GM21526 (cell line): ENCODE measurements at regions not wholly inside any gene's neighbourhood (a gene's known extent, or its start where the extent isn't known, plus 50 kb on each side); places are given as distances from the start of the nearest gene placed in this dataset.

Experiments used
- ATAC-seq: cut with Tn5 transposase; IDR thresholded peaks from one replicate; pipeline ENCODE4 v1.9.1; 2021; ENCODE audit warnings: moderate library complexity; ENCODE audit not compliant: unreplicated experiment, low FRiP score

DNA sequence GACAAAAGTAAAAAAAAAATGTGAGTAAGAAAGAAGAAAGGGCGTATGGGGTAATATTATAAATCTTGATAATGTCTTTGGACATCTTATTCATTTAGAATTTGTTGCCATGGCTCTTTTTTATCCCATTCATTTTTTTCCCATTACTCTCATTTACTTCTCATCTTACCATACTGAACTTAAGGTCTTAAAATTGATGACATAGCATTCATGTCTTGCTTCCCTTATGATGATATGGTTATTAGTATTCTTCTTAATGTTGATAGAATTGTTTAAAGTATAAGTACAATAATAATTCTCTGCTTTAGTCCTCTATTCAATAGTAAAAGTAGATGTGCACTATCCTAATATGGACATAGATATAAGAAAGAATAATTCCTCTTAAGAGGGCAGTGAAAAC is 204.1 kb upstream of the KLF12 start:
- no peak for ATAC-seq

DNA sequence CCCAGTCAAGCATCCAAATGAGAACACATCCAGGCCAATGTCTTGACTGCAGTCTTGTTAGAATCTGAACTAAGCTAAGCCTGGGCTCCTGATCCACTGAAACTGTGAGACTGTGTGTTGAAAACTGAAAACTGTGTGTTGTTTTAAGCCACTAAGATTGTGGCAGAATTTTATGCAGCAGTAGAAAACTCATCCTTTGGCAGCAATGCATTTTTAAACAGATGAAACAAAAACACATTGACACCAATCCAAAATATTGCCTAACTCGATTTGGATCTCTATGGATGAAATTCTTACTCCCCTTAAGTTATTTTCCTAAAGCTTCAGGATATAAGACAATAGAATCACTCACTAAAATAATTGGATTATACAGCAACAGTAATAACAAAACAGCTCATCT is 202.3 kb upstream of the KLF12 start:
- ATAC-seq: no peak

DNA sequence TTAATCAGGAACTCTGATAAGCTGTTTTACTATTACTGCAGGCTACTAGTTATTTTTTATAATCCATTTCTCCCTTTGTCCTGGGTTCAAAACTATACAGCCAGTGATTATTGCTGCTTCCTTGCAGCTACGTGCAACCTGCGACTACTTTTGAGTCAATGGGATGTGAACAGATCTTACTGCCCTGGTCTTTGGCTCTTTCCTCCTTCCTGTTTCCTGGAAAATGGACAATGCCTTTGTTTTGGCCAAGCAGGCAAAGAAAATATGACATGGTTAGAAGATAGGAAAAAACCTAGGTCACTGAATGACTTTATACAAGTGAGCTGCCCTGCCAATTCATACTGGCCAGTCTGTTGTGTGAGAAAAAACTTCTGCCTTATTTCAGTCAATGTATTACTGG is 201.2 kb upstream of the KLF12 start:
- no peak for ATAC-seq

DNA sequence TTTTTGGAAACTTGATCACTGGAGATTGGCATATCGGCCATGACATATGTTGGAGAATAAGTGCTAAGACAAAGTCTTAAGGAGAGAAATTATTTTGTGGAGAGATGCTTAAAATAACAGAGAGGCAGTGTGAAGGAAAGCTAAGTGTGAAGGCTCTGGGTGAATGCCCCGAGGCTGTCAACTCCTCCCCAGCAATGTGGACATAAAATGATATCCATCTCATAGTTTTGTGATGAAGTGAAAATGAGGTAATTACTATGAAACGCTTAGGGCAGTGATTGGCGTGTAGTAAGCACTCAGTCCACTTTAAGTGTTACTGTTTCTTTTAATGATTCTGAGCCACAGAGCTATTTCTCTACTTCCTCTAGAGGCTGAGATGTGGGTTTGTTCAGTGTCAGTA is 195.8 kb upstream of the KLF12 start:
- no peak for ATAC-seq

DNA sequence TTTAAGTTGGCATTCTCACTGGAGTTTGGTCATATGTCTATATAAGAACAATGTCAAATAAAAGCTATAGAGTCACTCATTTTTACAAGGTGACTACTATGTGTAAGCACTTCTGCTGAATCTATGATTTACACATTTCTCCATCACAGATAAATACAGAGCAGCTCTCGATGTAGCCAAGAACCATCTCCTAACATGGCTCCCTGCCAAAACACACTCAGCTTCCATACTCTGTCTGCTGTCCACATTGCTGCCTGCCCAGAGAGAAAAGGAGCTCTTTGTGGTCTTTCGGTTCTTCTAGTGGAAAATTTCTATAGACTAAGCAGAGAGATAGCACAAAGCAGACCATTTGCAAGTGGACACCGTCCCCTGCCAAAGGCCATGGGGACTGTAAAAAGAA is 190.9 kb upstream of the KLF12 start:
- ATAC-seq: no peak

DNA sequence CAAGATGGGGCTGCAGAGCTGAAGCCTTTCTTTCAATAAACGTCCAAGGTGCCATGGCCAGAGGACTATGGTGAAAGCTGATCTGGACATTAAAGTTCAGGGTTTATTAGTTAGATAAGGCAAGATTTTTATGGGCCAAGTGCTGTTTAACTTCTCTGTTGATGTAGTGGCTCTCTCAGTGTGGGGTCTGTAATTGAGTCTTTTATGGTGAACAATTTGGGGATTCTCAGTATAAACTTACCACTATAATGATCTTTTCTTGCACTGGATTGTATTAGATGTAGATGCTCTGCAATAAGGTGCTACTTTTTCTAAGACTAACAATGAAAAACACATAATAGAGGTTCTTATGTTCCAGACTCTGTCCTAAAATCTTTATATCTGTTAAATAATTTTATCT is 190.1 kb upstream of the KLF12 start:
- no peak for ATAC-seq

- ATAC-seq: no peak
Observed at GRCh38 chr13:74322562-74322961, 188.4 kb upstream of the KLF12 start.

- ATAC-seq: no peak
Observed at GRCh38 chr13:74320282-74320681, 186.1 kb upstream of the KLF12 start.

DNA sequence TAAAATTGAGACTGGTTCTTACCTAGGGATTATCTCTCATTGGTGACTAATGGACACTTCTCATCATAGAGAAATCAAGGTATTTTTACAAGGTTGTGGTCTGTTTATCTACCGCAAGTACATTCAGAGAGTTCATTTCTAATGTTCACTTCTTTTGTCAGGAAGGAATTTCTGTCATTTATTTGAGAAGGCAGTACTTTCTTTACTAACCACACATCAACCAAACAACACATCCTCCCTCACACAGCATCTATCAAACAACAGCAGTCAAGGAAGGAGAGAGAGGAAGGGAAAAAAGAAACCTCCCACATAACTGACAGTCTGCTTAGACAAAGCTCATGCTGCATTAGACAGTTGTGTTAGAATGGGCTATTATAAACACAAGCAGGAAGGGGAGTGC is 182.3 kb upstream of the KLF12 start:
- no peak for ATAC-seq

- ATAC-seq: no peak
Observed at GRCh38 chr13:74306496-74306895, 172.3 kb upstream of the KLF12 start.

DNA sequence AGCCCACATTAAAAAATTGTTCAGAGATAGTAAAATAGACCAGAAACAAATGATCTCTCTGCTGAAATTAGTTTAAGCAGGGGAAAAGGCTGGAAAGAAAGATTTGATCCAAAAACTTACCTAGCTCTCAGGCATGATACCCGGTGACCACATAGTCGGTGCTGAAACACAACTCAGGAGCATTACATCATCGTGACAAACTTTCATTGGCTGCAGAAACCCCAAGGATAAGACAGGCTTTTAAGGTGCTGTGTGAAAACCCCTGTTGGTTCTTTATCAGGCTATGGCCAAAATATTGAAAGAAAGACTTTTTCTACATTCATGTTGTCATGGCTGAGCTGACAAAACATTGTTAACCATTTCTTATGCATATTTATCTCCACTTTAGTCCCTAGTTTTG is 171.7 kb upstream of the KLF12 start:
- no peak for ATAC-seq

DNA sequence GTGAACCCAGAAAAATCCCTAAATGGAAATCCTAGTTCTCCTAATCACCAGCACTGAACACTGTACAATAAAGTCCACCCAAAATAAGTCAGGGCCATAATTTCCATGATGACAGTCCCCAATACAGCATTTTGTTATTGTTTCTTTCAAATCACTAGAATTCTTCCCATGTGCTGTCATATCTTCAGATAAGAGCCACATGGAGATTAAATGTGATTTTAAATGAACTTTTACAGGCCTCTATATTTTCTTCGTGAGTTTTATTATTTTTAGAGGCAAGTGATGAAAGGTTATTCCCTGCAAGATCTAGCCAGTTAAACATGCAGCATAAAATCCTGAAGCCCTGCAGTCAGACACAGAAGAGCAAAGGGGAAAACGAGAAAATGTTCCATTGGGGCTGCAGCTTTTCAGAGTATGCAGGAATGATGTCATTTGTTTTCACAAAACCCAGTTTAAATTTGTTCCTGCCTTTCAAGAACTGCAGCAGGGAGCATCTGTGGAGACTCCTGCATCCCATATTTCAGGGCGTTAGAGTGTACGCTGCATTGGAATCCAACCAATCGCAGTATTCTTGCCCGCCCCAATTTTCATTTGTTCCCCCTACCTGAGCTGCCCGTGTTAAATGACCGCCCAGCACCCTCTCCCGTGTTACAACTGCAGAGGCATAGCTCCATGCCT is 167.2 kb upstream of the KLF12 start:
- ATAC-seq: no peak

- ATAC-seq: no peak
Observed at GRCh38 chr13:74300162-74300561, 166.0 kb upstream of the KLF12 start.

- no peak for ATAC-seq
Observed at GRCh38 chr13:74299721-74300120, 165.5 kb upstream of the KLF12 start.

- no peak for ATAC-seq
Observed at GRCh38 chr13:74298923-74299322, 164.7 kb upstream of the KLF12 start.

DNA sequence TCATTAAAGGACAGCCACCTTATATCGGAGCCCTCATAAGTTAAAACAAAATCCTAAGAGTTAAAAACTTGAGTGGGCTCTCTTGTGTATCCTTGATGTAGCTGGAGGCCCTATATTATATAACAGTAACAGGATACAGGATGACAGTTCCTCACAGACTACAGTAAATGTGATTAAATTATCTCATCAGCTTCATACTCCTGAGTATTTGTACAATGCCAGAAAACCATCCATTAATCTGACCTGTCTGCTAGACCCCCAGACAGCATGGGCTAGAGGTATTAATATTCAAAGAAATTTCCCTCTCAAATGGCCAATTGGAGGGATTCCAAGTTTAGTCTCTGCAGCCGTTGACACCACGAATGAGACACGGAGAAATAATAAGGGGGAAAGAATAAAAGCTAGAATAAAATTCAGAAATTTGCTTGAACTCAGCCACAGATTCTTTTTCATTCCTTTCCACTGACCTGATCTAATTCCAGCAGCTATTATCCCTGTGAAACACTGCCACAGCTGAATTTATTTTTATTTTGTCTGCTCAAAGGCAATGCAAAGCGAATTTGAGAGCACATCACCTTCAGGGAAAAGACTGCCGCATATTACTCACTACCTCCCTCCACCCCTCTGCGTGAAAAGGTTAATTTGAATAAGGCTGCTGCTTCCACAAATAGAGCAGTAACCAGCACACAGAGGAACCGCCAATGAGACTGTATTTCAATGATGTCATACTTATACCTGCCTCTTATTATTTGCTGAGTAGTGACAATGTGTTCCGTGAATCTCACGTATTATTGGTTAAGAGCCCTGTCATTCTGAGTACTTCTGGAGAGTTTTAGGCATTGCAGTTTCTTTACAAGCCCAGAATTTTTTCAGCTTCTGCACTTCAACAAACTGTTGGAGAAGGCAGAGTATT is 155.9 kb upstream of the KLF12 start:
- ATAC-seq: peak; percentile 83

GRCh38 chr13:74289107-74289506 is 154.9 kb upstream of the KLF12 start:
- no peak for ATAC-seq

GRCh38 chr13:74288361-74288911 is 154.2 kb upstream of the KLF12 start:
- no peak for ATAC-seq

DNA sequence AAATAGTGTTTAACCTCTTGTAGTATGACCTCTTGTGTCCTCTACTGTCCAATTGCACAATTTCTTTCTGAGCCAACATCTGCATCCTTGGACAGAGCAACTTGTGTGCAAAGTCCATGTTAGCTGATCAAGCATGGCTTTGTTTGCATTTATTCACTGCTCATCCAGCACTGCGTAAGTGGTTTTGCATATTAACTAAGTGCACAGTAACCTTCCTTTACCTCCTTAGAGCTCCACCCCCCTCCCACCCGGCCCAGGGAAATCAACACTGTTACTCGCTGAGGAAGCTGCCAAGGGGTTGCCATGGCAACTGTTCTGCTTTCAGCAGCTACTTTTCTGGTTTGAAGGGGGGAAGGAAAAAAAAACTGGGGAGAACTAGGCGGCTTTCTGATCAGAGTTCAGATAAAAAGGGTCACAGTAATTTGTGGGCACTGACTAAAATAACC is 153.5 kb upstream of the KLF12 start:
- peak; percentile 39 for ATAC-seq

- no peak for ATAC-seq
Observed at GRCh38 chr13:74280795-74281490, 146.7 kb upstream of the KLF12 start.
